Caco-2 (cell line): ENCODE measurements at regions not wholly inside any gene's neighbourhood (a gene's known extent, or its start where the extent isn't known, plus 50 kb on each side); places are given as distances from the start of the nearest gene placed in this dataset.

Source experiments
- BruUV-seq: library from RNA; stranded (reverse); fragments of 400-500 nt; replicated peaks from 2 replicates; lab custom pipeline; 2021; lab: Mats Ljungman, UMichigan
- CTCF ChIA-PET: fragments of 300-600 bp; sonication (Branson Sonifier 250); formaldehyde crosslinking; loops from one replicate; lab custom pipeline; 2022; ENCODE audit warnings: antibody characterized with exemption; lab: Charles Lee
- POLR2A ChIA-PET: fragments of 300-600 bp; sonication (Branson Sonifier 250); formaldehyde crosslinking; loops from one replicate; lab custom pipeline; 2022; ENCODE audit warnings: antibody characterized with exemption; lab: Charles Lee
- DNase-seq, 2 experiments: peaks; one replicate each; pipeline versions ENCODE4 v3.0.0 to v3.0.0-alpha.2; 2020 to 2022
- H3K27me3 ChIP-seq: replicated peaks from 2 replicates; pipeline ENCODE4 v1.6.0; 2011; ENCODE audit warnings: low read length; ENCODE audit not compliant: control insufficient read depth, insufficient read depth
- H3K36me3 ChIP-seq: 2 replicates; pipeline ENCODE4 v1.5.1; 2011; ENCODE audit warnings: low read length; ENCODE audit not compliant: control insufficient read depth, insufficient read depth
- H3K4me1 ChIP-seq: fragments of 250-450 bp; sonication (Bioruptor Pico); 2 replicates; pipeline ENCODE4 v1.5.1; 2020; ENCODE audit warnings: mild to moderate bottlenecking
- H3K4me3 ChIP-seq: 2 replicates; pipeline ENCODE4 v1.5.1; 2011; ENCODE audit warnings: low read depth, mild to moderate bottlenecking, control low read depth, low read length
- H3K9me3 ChIP-seq: fragments of 250-450 bp; sonication (Bioruptor Pico); 2 replicates; pipeline ENCODE4 v1.5.1; 2020; ENCODE audit warnings: mild to moderate bottlenecking, moderate library complexity
- H3K27ac Mint-ChIP-seq: one replicate; pipeline ENCODE4 v1.8.0; 2022; ENCODE audit warnings: mixed read lengths; ENCODE audit not compliant: unreplicated experiment
- H3K27me3 Mint-ChIP-seq: one replicate; pipeline ENCODE4 v1.8.0; 2022; ENCODE audit warnings: mixed read lengths; ENCODE audit not compliant: insufficient read depth, unreplicated experiment
- H3K36me3 Mint-ChIP-seq: one replicate; pipeline ENCODE4 v1.8.0; 2022; ENCODE audit warnings: mild to moderate bottlenecking, mixed read lengths; ENCODE audit not compliant: insufficient read depth, unreplicated experiment
- H3K4me1 Mint-ChIP-seq: one replicate; pipeline ENCODE4 v1.8.0; 2022; ENCODE audit warnings: low read depth, mixed read lengths; ENCODE audit not compliant: unreplicated experiment
- H3K4me3 Mint-ChIP-seq: one replicate; pipeline ENCODE4 v1.8.0; 2022; ENCODE audit warnings: mild to moderate bottlenecking, moderate library complexity, mixed read lengths; ENCODE audit not compliant: unreplicated experiment
- H3K9me3 Mint-ChIP-seq: one replicate; pipeline ENCODE4 v1.8.0; 2022; ENCODE audit warnings: mixed read lengths; ENCODE audit not compliant: unreplicated experiment
- CTCF ChIP-seq, 2 experiments: fragments of 200-600 bp in 1 of 2; IDR thresholded peaks; 1 replicate in 1 of 2; 2 replicates in 1 of 2; pipeline versions ENCODE4 v1.5.1 to v1.8.0; 2011 to 2022; ENCODE audit warnings: antibody characterized with exemption in 1 of 2, control low read depth in 1 of 2, inconsistent platforms in 1 of 2, low read depth in 1 of 2, low read length in 1 of 2, mild to moderate bottlenecking in 1 of 2, moderate library complexity in 1 of 2; ENCODE audit not compliant: insufficient read depth in 1 of 2, severe bottlenecking in 1 of 2, unreplicated experiment in 1 of 2
- intact Hi-C: fragments of 100-400 bp; cut with micrococcal nuclease; formaldehyde crosslinking; loops from one replicate; pipeline ENCODE4 v1.10.0; 2022; ENCODE audit not compliant: unreplicated experiment

GRCh38 chr2:211067029-211067428 lies 510.6 kb downstream of the CPS1 start:
- BruUV-seq, result no TSS peak
- Histone ChIP-seq H3K9me3 (no peaks in the 10 kb centered on the region), H3K36me3 (no peaks in the 10 kb centered on the region), H3K27me3 (no peaks in the 10 kb centered on the region), H3K4me3 (no peak overlapping the region), H3K4me1 (peaks cover 3% of the 10 kb centered on the region; the same call in 1 of the 2 replicates)
- CTCF ChIA-PET, result no interaction called here
- Mint-ChIP-seq H3K36me3 (no peaks in the 10 kb centered on the region), H3K9me3 (no peaks in the 10 kb centered on the region), H3K4me3 (no peak overlapping the region), H3K27me3 (peaks cover 3% of the 10 kb centered on the region), H3K4me1 (no peaks in the 10 kb centered on the region), H3K27ac (no peak overlapping the region)
- TF ChIP-seq CTCF (IDR thresholded peaks at IDR 0.05; ENCODE audit: insufficient read depth in 1 of 2, low read depth in 1 of 2, low read length in 1 of 2, severe bottlenecking in 1 of 2, unreplicated experiment in 1 of 2), result no peak
- intact Hi-C loops, result no loop called here
- POLR2A ChIA-PET, result no interaction called here
- DNase-seq, result no peak

- H3K9me3 ChIP-seq, result no peaks in the 10 kb centered on the region
- Mint-ChIP-seq H3K4me3 (no peak overlapping the region), H3K27ac (no peak overlapping the region), H3K9me3 (no peaks in the 10 kb centered on the region), H3K4me1 (no peaks in the 10 kb centered on the region), H3K27me3 (peaks cover 3% of the 10 kb centered on the region), H3K36me3 (no peaks in the 10 kb centered on the region)
- H3K36me3 ChIP-seq, result no peaks in the 10 kb centered on the region
- BruUV-seq, result no TSS peak
- no peak overlapping the region for H3K4me3 ChIP-seq
- intact Hi-C loops, result no loop called here
- H3K27me3 ChIP-seq, result no peaks in the 10 kb centered on the region
- DNase-seq, result no peak
- POLR2A ChIA-PET, result no interaction called here
- TF ChIP-seq CTCF (IDR thresholded peaks at IDR 0.05; ENCODE audit: insufficient read depth in 1 of 2, low read depth in 1 of 2, low read length in 1 of 2, severe bottlenecking in 1 of 2, unreplicated experiment in 1 of 2), result no peak
- no peaks in the 10 kb centered on the region for H3K4me1 ChIP-seq
- CTCF ChIA-PET, result no interaction called here
Measured at GRCh38 chr2:211068108-211068780, 511.8 kb downstream of the CPS1 start.

GRCh38 chr2:211070547-211070946 lies 514.1 kb downstream of the CPS1 start:
- Histone ChIP-seq H3K4me3 (no peak overlapping the region), H3K27me3 (no peaks in the 10 kb centered on the region), H3K36me3 (no peaks in the 10 kb centered on the region), H3K4me1 (no peaks in the 10 kb centered on the region), H3K9me3 (no peaks in the 10 kb centered on the region)
- Mint-ChIP-seq H3K9me3 (no peaks in the 10 kb centered on the region), H3K27ac (no peak overlapping the region), H3K36me3 (no peaks in the 10 kb centered on the region), H3K4me1 (no peaks in the 10 kb centered on the region), H3K27me3 (peaks cover 3% of the 10 kb centered on the region), H3K4me3 (no peak overlapping the region)
- BruUV-seq, result no TSS peak
- CTCF ChIA-PET, result no interaction called here
- POLR2A ChIA-PET, result no interaction called here
- no peak for DNase-seq
- TF ChIP-seq CTCF (IDR thresholded peaks at IDR 0.05; ENCODE audit: insufficient read depth in 1 of 2, low read depth in 1 of 2, low read length in 1 of 2, severe bottlenecking in 1 of 2, unreplicated experiment in 1 of 2), result no peak
- intact Hi-C loops, result no loop called here
